NCI-H2196 (cell line): ENCODE measurements at regions not wholly inside any gene's neighbourhood (a gene's known extent, or its start where the extent isn't known, plus 50 kb on each side); places are given as distances from the start of the nearest gene placed in this dataset.
"Not testable (repeated sequence)": the region's sequence is repeated elsewhere in the genome, so short reads cannot be mapped to it uniquely, and the experiment has no call there.

Experiments used
- DNase-seq: peaks from one replicate; lab custom pipeline; 2025; ENCODE audit not compliant: unreplicated experiment; lab: John Stamatoyannopoulos, UW

DNA sequence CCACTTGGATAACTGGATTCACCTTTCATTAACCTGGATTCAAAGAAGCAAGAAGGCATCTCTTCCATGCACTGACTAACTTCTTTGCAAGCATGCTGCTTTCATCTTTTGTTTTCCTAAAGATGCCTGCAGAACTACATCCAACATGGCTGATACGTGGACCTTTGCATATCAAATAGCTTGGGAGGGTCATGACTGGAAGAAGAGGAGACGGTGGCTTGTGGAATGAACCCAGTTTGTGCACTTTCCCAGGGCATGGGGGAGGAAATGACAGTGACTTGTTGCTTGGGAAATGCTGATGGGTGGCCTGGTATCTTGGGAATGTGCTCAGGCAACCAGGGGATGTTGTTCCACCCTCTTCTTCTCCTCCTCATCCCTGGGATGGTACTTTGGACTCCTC lies 133.4 kb downstream of the TRIM43 start:
- DNase-seq: not testable (repeated sequence)

DNA sequence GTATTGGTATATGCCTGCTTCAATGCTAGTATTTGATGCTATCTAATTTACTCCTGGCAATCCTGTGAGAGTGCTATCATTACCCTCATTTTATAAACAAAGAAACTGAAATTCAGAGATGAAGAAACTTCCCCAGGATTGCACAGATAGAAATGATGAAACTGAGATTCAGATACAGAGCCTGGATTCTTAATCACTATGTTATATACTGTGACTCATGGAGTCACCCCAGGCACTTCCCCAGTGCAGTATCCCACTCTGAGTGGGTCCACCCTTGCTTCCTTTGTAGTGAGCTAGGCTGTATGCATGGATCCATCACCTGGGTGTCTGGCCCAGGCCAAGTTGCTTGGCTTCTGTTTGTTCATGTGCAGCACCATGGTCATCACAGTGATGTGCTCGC lies 133.9 kb downstream of the TRIM43 start:
- DNase-seq: not testable (repeated sequence)

DNA sequence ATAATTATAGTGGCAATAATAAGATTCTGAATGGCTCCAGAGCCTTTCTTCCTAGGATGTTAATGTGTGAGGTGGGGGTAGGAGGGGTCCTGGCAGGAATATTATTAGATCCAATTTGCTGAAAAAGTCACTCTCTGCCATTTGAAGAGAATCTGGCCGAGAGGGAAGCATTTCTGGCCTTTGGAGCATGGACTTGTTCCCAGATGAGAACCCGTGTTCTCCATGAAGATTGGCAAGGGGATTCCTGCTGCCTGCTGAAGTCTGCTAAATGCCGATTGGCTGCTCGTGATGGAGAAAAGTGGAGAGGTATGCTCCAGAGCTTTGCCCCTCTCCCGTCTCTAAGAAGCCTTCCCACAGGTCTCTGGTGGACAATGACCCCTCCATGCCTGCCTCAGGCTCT lies 135.6 kb downstream of the TRIM43 start:
- not testable (repeated sequence) for DNase-seq

DNA sequence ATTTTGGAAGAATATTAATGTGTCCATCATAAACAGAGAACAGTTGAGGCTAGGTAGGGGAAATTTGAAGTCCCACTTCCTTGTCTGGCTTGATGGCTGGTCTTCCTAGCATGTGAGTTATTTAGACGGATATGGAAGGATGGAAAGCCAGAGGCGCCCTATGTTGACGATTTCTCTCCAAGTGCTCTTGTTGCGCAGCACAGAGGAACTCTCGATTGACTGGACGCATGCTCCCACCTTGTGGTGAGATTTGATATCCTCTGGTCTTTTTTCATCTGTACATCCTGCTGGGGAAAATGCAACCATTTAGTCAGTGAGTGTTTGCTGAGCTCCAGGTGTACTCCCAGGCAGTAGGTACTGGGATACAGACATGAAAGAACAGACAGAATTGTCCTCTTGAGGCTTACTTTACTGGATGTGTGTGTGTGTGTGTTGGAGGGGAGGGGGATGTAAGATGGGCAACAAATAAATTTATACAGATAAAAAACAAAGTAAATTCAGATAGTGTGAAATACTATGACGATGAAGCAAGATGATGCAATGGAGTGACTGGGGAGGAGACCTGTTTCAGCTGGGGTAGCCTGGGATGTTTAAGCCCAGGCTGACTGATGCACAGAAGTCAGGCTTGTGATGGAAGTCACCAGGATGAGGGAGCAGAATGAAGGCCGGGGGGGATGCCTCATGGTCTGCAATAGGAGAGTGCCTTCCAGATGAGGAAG lies 137.2 kb downstream of the TRIM43 start:
- peak; percentile 90 for DNase-seq

DNA sequence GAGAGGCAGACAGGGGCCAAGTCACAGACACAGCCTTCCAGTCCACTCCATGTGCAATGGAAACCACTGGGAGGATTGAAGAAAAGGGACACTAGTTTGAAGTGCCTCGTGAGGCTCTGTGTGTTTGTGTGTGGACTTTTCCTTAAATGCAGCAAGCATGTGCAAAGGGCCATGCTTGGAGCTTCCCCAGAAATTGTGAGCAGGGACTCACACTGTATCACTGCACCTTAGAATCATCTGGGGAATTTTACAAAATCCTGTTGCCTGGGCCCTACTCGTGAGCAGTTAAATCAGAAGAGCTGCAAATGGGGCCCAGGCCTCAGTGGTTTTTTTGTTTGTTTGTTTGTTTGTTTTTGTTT lies 137.8 kb downstream of the TRIM43 start:
- DNase-seq: no peak

DNA sequence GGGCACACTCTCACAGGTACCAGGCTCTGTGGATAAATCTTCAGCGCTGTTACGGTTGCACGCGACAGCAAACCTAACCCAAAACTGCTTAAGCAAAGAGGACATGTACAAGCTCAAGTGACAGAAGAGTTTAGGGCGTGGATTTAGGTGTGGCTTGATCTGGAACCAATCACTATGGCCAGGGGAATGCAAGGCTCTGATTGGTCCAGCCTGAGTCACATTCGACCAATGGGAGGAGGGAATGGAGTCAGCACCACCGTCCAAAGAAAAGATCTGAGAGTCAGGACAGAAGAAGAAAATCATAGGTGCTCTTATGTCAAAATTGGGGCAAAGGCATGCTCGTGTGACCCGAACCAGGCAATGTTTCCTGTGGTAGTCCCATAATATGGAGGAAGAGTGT lies 139.0 kb downstream of the TRIM43 start:
- DNase-seq: no peak

DNA sequence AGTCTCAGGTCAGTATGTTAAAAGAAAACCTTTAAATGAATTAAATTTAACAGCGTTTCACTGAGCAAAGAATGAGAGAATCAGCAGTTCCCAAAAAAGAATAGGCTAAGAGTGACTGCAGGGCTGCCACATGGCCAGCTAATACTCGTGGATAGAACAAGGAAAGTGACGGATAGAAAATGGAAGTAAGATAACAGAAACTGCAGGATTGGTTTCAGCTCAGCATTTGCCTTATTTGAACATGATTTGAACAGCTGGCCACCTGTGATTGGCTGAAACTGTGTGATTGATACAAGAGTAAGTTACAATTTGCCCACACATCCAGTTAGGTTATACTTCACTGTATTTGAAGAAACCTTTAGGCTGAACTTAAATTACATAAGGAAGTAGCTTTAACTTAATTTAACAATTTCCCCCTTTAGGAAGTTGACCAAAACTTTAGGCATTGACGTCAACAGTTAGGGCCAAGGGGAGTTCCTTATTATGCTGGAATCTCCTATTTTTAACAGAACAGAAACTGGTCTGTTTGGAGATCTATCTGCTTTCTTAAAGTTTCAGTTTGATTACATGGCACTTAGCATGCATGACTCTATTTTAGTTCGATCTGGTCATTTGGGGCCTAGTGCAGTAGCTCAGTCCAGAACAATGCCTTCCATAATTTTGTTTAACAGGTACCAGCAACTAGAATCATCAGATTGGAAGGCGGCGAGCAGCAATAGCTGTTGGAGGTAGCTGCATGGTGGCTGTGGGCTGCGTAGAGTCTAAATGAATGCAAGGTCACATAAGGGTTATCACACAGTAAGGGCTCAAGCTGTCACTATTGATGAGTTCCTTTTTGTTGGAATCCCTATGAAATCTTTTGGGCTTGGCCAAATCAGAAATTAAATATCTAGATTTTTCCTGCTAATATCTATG lies 143.4 kb downstream of the TRIM43 start:
- DNase-seq: no peak

DNA sequence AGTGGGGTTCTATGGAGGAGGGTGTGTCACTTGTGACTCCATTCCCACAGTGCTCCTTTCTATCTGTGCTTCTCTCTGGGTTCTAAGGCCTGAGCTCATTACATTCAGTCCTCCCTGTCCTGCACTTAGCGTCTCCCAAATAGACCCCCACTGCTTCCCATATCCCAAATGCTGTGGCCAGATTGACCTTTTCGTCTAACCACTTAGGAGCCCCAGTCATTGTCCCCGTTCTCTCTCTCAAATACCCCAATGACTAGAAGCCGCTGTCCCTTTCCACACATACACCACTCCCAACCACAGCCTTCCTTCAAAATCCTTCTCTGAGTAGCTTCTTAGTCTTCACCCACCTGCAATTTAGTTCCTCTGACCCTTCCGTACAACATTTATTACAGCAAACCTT lies 146.5 kb downstream of the TRIM43 start:
- no peak for DNase-seq

DNA sequence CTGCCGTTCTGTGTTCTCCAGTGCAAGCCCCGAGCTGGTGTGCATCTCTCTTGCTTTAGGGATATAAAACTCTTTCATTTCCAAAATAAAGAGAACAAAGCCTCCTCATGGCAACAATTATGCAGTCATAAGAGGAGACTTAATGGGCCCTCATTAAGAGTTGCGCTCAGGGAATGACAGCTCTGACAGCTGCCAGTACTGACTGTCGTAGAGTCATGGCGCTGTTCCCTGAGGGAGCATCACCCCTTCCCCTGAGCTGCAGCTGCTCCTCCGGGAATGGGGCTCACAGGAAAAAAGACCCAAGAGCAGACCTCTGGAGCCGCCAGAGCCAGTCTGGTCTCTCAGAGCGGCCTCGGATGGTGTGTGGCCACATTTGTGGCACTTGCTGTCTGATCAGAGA lies 160.3 kb downstream of the TRIM43 start:
- not testable (repeated sequence) for DNase-seq

DNA sequence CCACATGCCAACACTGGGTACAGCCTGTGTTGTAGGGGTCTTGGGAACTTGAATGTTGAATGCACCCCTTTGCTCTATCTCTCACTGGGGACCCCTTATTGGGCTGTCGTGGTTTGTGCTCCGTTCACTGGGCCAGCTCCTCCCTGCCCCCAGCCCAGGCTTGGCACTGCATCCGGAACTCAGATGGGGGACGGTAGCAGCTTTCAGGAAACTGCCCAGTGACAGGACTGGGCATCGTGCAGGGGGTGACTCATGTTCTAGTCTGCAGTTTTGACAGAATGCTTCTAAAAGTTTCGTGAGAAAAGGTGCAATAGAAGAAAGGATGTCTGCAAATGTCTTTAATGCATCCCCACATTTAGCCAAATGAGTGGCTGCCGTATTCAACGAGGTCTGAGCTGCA lies 162.0 kb downstream of the TRIM43 start:
- DNase-seq: not testable (repeated sequence)

DNA sequence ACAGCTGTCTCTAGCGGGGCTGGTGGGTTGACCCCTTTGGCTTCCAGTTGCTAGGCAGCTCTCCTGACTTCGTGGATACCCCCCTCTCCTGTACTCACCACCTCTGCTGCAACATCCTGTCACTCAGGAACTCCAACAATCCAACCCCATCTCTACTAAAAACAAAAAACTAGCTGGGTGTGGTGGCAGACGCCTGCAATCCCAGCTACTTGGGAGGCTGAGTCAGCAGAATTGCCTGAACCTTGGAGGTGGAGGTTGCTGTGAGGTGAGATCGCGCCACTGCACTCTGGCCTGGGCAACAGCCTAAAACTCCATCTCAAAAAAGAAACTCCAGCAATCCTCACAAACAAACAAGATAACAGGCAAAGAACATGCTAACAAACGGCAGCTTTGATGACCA lies 162.4 kb downstream of the TRIM43 start:
- DNase-seq: not testable (repeated sequence)

DNA sequence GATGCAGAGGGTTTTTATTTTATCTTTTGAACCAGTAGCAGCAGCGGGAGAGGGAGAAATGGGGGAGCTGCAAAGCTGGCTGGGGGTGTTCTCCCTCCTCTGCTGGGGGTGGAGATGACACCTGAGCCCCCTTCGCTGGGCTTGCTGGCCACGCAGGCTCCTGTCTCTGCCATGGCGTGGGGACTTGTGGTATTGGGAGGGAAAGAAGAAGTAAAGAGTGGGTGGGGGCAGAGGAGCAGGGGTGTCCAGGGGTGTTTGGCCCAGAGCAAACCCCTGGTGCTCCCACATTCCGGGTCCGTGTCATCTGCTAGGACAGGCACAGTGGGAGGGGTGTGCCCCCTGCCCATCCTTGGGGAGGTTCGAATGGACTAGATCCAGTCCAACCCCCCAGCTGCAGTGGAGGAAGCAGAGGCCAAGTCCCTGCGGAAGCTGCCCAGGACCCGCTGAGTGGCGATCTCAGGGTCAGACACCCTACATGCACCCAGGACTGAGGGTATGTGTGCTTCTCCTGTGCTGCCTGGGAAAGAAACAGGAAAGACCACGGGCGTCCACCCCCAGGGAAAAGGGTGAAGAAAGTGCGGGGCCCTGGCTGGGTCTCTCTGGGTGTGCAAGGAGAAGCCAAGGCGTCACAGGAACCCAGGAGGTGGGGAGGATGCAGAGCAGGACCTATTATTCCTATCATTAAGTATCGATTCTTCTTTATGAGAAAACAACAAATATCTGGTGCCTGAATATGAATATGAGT lies 163.2 kb downstream of the TRIM43 start:
- DNase-seq: not testable (repeated sequence)

DNA sequence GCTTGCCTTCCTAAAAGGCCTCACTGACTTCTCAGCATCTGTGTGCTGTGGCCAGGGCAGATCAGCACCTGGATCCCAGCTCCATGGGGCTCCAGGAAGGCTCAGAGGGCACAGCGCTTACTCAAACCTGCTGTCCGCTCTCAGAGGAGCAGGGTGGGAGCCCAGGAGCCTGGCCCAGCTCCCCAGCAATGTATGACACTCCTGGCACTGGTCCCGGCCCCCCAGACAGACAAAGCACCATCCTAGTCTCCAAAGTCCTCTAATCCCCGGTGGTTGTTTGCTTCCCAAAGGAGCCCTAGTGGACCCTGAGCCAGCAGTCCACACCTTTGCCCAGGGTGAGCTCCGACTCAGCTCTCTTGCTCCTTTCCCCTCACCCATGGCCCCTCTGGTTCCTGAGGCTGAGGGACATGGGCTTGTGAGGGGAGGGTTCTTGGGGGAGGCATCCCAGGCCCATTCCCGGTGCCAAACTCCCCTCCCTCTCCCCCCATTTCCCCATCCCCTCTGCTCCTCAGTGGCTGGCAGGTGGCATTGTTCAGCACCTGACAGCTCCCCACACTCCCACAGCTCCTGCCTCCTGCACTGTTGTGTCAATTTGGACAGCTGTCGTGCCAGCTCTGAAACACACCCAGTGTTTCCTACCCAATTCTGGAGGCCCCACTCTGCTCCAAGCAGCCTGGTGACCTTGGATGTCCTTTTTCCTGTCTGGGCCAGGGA lies 164.3 kb downstream of the TRIM43 start:
- DNase-seq: not testable (repeated sequence)

DNA sequence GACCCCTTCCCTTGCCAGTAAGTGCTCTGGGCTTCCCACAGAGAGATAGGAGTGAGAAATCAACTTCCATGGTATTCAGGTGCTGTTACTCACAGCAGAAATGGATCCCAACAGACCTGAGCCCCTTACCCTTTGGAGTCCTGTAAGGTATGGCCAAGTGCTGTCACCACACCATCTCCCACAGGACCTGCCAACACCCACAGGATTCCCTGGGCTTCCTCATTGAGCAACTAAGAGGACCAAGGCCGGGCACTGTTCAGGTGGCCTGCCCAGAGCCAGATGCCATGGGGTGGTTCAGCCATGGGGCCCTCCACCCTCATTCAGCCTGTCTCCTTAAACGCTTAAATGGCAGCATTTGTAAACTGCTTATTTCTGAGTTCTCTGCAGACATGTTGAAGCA lies 166.2 kb downstream of the TRIM43 start:
- no peak for DNase-seq

DNA sequence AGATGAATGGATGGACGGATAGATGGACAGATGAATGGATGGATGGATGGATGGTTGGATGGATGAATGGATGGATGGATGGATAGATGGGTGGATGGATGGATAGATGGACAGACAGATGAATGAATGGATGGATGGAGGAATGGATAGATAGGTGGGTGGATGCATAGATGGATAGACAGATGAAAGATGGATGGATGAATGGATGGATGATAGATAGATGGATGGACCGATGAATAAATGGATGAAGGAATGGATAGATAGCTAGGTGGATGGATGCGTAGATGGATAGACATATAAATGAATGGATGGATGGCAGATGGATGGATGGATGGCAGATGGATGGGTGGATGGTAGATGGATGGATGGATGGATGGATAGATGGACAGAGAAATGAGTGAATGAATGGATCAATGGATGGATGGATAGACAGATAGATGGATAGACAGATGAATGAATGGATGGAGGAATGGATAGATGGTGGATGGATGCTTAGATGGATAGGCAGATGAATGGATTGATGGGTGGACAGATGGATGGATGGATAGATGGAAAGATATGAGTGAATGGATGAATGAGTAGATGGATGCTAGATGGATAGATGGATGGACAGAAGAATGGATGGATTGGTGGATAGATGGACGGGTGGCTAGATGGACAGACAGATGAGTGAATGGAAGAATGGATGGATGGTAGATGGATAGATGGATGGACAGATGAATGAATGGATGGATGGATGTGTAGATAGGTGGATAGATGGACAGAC lies 167.9 kb downstream of the TRIM43 start:
- no peak for DNase-seq

DNA sequence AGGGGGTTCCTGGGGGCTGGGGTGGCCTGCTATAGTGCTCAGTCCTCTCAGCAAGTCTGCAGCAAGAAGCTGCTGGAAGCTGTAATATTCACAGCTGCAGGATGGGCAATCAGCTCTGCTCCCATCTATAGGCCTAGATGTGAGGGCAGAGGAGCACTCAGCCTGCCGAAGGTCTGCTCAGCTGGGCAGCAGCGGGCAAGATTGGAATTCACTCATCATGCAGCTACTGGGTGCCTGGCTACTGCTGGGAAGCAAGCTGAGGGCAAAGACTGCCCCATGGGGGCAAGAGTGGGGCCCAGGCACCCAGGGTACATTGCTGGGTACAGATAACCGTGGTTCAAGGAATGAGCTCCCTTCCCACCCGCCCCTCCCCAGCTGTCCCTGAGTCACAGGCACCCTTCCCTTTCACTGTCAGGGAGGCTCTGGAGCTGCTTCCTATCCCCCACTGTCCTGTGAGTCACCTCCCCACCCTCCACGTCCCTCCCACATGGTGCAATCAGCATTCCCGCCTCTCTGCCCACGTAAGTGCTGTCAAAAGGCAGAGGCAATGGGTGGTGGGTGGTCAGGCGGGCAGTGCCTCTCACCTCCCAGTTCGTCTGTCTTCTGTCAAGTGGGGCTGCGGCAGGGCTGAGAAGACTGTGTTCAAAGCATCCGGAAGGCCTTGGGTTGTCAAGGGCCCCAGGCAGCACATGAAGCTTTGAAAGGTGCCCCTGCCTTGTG lies 169.2 kb downstream of the TRIM43 start:
- DNase-seq: no peak

DNA sequence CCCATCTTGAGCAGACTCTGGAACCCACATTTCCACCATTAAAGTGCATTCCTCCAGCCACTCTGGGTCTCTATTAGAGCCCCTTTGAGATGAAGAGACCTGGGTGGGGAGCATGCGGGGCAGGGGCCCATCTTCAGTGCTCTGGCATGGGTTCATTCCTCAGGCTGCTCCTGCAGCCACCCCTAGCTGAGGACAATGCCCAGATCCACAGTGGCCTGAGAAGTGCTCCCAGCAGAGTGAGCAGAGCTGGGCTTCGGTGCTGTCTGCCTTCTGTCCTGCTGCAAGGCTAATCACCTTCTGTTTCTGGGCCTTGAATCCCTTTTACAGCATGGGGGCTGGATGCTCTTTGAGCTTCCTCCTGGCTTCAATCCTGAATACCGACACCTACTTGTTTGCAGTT lies 169.8 kb downstream of the TRIM43 start:
- DNase-seq: no peak

DNA sequence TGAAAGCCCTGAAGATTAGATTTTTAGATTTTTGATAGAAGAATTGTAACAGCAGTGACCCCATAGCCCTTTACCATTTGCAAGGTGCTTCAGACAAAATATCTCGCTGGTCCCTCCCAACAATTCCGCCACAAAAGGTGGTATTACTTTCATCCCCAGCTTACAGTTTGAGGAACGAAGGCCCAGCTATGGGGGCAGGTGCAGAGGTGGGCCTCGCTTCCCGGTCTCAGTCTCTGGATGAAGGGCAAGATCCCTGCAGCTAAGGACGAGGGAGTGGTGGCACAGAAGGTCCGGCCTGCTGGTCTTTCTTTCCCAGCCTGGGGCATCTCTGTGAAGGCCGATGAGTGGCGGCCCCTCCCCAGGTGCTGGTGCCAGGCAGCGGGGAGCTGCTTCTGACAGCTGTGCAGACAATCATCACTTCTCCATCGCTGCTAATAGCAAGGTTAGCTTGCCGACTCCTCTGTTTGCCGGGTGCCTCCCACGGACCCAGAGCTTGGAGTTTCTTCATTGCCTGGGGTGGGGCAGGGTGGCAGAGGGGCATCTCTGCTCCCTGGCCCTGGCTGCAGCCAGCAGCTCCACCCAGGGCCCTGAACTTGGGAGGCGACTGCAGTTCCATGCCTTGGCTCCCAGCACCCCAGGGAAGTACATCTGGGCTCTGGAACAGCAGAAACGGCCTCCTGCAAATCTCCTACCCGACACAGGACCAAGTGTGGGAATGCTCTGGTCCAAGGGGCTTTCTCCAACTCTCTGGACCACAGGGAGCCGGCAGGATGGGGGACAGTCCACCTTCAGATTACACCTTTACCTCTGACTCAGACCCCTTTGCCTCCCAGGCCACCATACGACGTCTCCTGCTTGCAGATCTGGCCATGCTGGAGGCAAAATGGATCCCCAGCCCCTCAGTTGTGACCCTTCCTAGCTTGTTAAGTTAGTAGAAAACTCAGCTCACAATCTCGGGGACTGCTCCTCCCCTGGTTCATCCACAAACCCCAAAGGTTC lies 170.5 kb downstream of the TRIM43 start:
- not testable (repeated sequence) for DNase-seq
